ENCODE measurements at regions not wholly inside any gene's neighbourhood (a gene's known extent, or its start where the extent isn't known, plus 50 kb on each side); places are given as distances from the start of the nearest gene placed in this dataset.

DNA sequence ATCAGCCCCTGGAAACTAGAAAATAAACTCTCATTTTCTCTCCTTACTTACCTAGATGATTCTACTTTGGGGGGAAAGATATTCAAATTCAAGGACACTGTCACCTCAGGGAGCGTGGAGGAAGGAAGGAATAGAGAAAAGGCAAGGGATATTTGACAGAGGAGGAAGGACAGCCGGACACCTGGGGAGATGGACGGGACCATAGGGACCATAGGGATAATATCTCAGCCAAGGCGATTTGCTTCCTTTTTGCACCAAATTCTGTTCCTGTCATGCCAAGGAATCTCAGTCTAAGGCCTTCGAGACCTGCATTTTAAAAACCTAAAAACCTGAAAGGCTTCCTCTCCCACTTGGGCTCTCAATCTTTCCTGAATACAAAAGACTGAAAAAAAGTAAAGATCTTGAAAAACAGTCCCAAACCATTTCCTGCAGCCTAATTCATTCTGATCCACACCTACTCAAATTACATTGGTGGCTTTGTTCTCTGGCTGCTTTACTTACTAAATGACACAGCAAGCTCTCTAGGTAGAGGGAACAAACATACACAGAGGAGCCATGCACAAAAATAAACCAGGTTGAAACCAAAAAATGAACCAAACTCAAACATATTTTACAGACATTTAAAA, 73.9 kb upstream of the SLC24A5 start:
- no peak for DNase-seq (ENCODE audit: low read depth)

GRCh38 chr15:48049736-48050135, 71.1 kb upstream of the SLC24A5 start:
- no peak for DNase-seq (ENCODE audit: low read depth)

DNA sequence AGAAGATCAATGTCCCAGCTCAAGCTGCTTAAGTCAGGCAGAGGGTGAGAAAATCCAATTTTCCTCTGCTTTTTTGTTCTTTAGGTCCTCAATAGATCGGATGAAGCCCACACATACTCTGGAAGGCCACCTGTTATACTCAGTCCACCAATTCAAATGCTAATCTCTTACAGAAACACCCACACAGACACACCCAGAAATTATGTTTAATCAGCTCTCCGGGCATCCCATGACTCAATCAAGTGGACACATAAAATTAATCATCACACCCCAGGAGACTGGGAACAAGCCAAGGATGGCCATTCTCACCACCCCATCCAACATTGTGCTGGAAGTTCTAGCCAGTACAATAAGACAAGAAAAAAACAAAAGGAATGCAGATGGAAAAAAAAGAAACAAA, 67.8 kb upstream of the SLC24A5 start:
- DNase-seq (ENCODE audit: low read depth), result no peak

GRCh38 chr15:48058371-48058770, 62.4 kb upstream of the SLC24A5 start:
- DNase-seq (ENCODE audit: low read depth), result no peak

GRCh38 chr15:48059791-48060190, 61.0 kb upstream of the SLC24A5 start:
- DNase-seq (ENCODE audit: low read depth), result peak; percentile 31

DNA sequence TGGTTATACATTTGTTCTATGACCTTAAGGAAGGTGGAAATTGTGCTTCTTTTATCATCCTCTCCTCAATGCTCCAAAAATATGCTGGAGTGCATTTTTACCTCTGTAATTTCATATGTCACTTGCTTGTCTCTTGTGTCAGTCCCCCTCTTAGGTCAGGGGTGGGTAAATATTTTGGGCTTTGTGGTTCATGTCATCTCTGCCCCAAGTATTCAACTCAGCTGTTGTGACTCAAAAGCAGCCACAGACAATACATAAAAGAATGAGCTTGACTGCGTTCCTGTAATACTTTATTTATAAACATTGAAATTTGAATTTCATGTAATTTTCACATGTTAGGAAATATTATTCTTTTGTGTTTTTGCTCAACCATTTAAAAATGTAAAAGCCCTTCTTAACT, 60.4 kb upstream of the SLC24A5 start:
- no peak for DNase-seq (ENCODE audit: low read depth)

GRCh38 chr15:48061605-48062004, 59.2 kb upstream of the SLC24A5 start:
- no peak for DNase-seq (ENCODE audit: low read depth)

DNA sequence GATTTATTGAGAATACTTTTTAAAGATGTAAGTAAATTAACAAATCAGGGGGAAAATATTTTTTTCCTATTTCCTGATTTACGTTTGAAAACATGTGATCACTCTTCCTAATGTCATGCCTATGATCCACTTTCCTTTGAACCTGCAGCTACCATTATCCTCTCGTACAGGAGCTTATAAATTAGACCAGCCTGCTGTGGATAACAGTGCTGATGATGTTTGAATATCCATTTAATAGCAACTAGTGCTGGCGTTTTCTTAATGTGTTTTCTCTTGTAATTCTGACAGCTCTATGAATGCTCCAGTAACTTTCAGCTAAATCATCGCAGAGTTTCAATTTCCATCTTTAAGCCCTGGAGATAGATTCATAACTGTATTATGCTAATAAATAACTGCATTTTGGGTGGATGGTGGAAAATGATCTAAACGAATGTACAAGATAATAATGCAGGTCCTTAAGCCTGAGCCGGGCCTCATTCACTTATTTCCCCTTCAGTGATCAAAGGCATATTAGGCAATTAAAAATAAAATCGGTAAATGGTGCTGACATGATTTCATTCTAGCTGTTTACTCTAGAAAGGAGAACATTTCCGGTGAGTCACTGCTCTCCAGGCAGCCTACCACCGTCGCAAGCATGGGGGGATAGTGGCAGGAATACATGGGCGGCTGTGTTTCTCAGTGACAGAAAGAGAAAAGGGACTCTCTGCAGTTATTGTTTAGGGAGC, 58.5 kb upstream of the SLC24A5 start:
- no peak for DNase-seq (ENCODE audit: low read depth)

GRCh38 chr15:48063411-48063985, 57.3 kb upstream of the SLC24A5 start:
- DNase-seq (ENCODE audit: low read depth), result no peak

DNA sequence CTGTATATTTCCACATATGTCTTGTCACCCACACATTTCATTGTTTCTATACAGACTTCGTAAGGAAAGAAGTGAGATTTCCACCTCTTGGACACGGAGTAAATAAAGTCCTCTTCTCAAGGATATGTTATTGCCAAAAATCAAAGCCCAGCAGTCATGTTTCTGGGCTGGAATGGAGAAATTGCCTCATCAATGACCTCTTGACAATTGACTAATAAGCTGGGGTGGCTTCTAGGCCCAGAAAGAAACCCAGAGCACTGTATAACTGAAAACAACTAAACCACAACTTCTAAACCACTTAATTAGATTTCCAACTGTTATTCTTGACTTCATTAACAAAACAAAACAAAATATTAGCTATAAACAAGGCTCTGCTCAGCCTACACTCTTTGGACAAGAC, 56.4 kb upstream of the SLC24A5 start:
- DNase-seq (ENCODE audit: low read depth), result no peak

DNA sequence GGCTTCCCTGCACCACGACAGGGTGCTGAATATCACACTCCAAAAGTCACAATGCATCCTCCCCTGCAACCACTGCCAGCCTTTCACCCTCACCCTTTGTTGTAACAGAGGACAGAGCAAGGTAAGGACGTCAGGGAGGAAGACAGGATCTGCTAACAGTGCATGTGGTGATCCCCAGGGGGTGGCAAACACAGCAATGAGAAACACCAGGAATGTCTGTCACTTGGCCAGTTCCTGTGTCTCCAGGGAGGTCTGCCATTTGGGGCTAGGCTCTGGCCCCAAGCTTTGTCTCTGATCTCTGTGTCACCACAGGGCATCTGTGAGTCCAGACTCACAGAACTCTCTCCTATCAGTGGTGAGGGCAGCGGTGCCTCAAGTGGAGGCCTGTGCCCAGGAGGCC, 54.3 kb upstream of the SLC24A5 start:
- DNase-seq (ENCODE audit: low read depth), result no peak
